ENCODE measurements at regions not wholly inside any gene's neighbourhood (a gene's known extent, or its start where the extent isn't known, plus 50 kb on each side); places are given as distances from the start of the nearest gene placed in this dataset.
A peak's percentile ranks its signal among the peaks of the same experiment; 100 is the strongest.

DNA sequence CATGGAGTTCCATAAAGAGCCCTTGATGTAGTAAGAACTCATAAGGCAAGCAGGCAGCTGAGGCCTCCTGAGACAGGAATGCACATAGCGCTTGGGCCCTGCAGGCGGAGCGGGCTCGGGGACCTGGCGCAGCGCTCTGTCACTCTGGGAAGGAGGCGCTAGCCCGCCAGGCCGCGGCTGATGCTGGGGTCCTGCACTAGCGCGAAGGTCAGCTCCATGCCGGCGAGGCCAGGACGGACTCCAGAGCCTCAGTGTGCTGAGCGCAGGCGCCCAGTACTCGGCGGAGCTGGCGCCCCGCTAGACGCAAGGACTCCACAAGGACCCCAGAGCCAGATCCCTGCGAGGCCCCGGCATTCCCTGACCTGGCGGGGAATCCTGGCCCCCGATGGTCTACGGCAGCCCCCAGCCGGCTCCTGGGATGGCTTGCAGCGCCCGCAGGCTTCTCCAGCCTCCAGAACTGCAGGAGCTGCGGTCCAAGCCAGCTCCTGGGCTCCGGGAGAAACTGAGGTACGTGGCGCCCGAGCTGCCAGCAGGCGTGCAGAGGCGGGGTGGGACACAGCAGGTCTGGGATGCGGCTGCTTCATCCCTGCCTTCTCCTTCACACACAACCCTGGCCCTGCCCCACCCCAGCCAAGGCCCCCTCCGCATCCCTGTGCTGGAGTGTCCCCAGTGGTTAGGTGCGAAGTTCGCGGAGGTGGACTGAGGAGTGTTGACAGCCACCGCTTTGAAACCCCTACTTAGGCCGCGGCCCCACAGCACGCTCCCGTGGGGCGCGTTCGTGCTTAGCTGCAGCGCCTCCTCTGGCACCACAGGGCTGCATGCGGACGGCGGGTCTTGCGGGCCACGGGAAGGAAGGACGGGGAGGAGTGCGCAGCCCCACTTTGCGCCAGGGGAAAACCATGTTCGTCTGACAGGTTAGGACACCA lies 761.5 kb upstream of the POM121L12 start:
- DNase-seq, result peak; percentile 21 to 65 (median 28)
- ChIA-PET CTCF (no interaction called here), POLR2A (no interaction called here)
- H3K36me3 ChIP-seq (ENCODE audit: control insufficient read depth in 4 of 4, insufficient read depth in 4 of 4, low read length in 3 of 4), result no peaks in the 10 kb centered on the region
- 73% methylated on average over 55 of the region's 60 CpGs for WGBS (ENCODE audit: insufficient coverage)
- H3K9me3 ChIP-seq (ENCODE audit: control extremely low read depth in 1 of 5, control insufficient read depth in 4 of 5, insufficient read depth in 2 of 5, low read depth in 1 of 5, low read length in 4 of 5), result peaks cover 0 to 2% (median 0%) of the 10 kb centered on the region in 5 experiments
- H3K4me1 ChIP-seq (ENCODE audit: control extremely low read depth in 1 of 4, control insufficient read depth in 4 of 4, insufficient read depth in 4 of 4, low read length in 3 of 4), result no peaks in the 10 kb centered on the region
- H3K27me3 ChIP-seq (replicated peaks in 2 of 5; ENCODE audit: control insufficient read depth in 4 of 5, insufficient read depth in 5 of 5, low read length in 4 of 5), result no peaks in the 10 kb centered on the region
- H3K4me3 ChIP-seq (ENCODE audit: control insufficient read depth in 1 of 7, extremely low read depth in 1 of 7, insufficient read depth in 4 of 7, low read depth in 2 of 7, low read length in 6 of 7), result peak overlapping the region in 1 of 7 experiments; percentile 48
- no peak overlapping the region for H3K27ac ChIP-seq (ENCODE audit: insufficient read depth in 1 of 2, low read depth in 1 of 2, low read length in 2 of 2, poor library complexity in 1 of 2, severe bottlenecking in 2 of 2)

DNA sequence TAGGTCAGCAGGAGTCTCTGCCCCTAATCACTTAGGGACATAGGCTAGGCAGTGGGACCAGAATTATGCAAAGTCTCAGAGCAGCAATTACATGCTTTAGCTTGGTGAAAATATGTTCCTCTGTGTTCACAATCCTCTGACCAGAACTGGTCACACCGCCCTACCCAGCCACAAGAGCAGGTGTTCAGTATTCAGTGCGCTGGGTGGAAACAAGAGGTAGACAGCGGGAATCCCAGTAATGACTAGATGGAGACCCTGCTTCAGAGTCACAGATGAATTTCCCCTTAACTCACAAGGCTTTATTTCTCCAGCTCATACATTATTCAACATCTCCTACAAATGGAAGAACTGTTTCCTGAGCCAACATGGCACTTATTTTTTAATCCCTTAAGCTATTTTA lies 763.7 kb upstream of the POM121L12 start:
- no peaks in the 10 kb centered on the region for H3K27me3 ChIP-seq (replicated peaks in 2 of 5; ENCODE audit: control insufficient read depth in 4 of 5, insufficient read depth in 5 of 5, low read length in 4 of 5)
- POLR2A ChIA-PET, result no interaction called here

DNA sequence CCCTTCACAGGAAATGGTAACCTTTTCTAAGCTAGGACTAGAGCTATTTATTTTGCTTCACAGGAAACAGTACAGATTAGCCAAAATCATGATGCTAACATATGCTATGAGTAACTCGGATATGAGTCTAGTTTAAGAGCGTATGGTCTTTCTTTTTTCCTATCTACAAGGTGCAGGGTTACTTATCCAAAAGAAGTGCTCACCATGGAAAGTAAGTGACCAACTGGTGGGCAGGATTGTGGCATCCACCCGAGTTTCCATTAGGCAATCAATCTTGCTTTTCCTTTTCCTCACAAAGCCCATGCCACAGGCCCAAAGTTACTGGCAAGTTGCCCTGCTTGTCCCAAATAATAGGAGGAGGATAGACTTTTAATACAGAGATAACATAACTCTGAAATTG lies 765.1 kb upstream of the POM121L12 start:
- Histone ChIP-seq H3K4me1 (ENCODE audit: control extremely low read depth in 1 of 4, control insufficient read depth in 4 of 4, insufficient read depth in 4 of 4, low read length in 3 of 4) (no peaks in the 10 kb centered on the region), H3K27me3 (replicated peaks in 2 of 5; ENCODE audit: control insufficient read depth in 4 of 5, insufficient read depth in 5 of 5, low read length in 4 of 5) (no peaks in the 10 kb centered on the region), H3K4me3 (ENCODE audit: control insufficient read depth in 1 of 7, extremely low read depth in 1 of 7, insufficient read depth in 4 of 7, low read depth in 2 of 7, low read length in 6 of 7) (no peak overlapping the region), H3K9me3 (ENCODE audit: control extremely low read depth in 1 of 5, control insufficient read depth in 4 of 5, insufficient read depth in 2 of 5, low read depth in 1 of 5, low read length in 4 of 5) (no peaks in the 10 kb centered on the region), H3K36me3 (ENCODE audit: control insufficient read depth in 4 of 4, insufficient read depth in 4 of 4, low read length in 3 of 4) (no peaks in the 10 kb centered on the region), H3K27ac (ENCODE audit: insufficient read depth in 1 of 2, low read depth in 1 of 2, low read length in 2 of 2, poor library complexity in 1 of 2, severe bottlenecking in 2 of 2) (no peak overlapping the region)
- ChIA-PET POLR2A (no interaction called here), CTCF (no interaction called here)
- no peak for DNase-seq
- WGBS (ENCODE audit: insufficient coverage), result 75% methylated on average over 3 of the region's 3 CpGs

More for the DNA sequence above, 763.7 kb upstream of the POM121L12 start:
- no peak for DNase-seq
- WGBS (ENCODE audit: insufficient coverage), result 85% methylated on average over 3 of the region's 3 CpGs
- CTCF ChIA-PET, result no interaction called here
- no peaks in the 10 kb centered on the region for H3K36me3 ChIP-seq (ENCODE audit: control insufficient read depth in 4 of 4, insufficient read depth in 4 of 4, low read length in 3 of 4)
- H3K4me1 ChIP-seq (ENCODE audit: control extremely low read depth in 1 of 4, control insufficient read depth in 4 of 4, insufficient read depth in 4 of 4, low read length in 3 of 4), result no peaks in the 10 kb centered on the region
- H3K4me3 ChIP-seq (ENCODE audit: control insufficient read depth in 1 of 7, extremely low read depth in 1 of 7, insufficient read depth in 4 of 7, low read depth in 2 of 7, low read length in 6 of 7), result no peak overlapping the region
- no peak overlapping the region for H3K27ac ChIP-seq (ENCODE audit: insufficient read depth in 1 of 2, low read depth in 1 of 2, low read length in 2 of 2, poor library complexity in 1 of 2, severe bottlenecking in 2 of 2)
- no peaks in the 10 kb centered on the region for H3K9me3 ChIP-seq (ENCODE audit: control extremely low read depth in 1 of 5, control insufficient read depth in 4 of 5, insufficient read depth in 2 of 5, low read depth in 1 of 5, low read length in 4 of 5)

GRCh38 chr7:52269669-52270068 lies 765.8 kb upstream of the POM121L12 start:
- WGBS (ENCODE audit: insufficient coverage), result 100% methylated on average over 1 of the region's 2 CpGs
- ChIA-PET POLR2A (interaction anchor here (0.8 kb wide), 1 partner anchor 302 kb away, joined by 3 read pairs; no protein-coding TSS in a partner anchor), CTCF (no interaction called here)
- no peak overlapping the region for H3K4me3 ChIP-seq (ENCODE audit: control insufficient read depth in 1 of 7, extremely low read depth in 1 of 7, insufficient read depth in 4 of 7, low read depth in 2 of 7, low read length in 6 of 7)
- H3K27me3 ChIP-seq (replicated peaks in 2 of 5; ENCODE audit: control insufficient read depth in 4 of 5, insufficient read depth in 5 of 5, low read length in 4 of 5), result no peaks in the 10 kb centered on the region
- H3K27ac ChIP-seq (ENCODE audit: insufficient read depth in 1 of 2, low read depth in 1 of 2, low read length in 2 of 2, poor library complexity in 1 of 2, severe bottlenecking in 2 of 2), result no peak overlapping the region
- H3K36me3 ChIP-seq (ENCODE audit: control insufficient read depth in 4 of 4, insufficient read depth in 4 of 4, low read length in 3 of 4), result no peaks in the 10 kb centered on the region
- DNase-seq, result no peak
- H3K4me1 ChIP-seq (ENCODE audit: control extremely low read depth in 1 of 4, control insufficient read depth in 4 of 4, insufficient read depth in 4 of 4, low read length in 3 of 4), result no peaks in the 10 kb centered on the region
- H3K9me3 ChIP-seq (ENCODE audit: control extremely low read depth in 1 of 5, control insufficient read depth in 4 of 5, insufficient read depth in 2 of 5, low read depth in 1 of 5, low read length in 4 of 5), result no peaks in the 10 kb centered on the region

DNA sequence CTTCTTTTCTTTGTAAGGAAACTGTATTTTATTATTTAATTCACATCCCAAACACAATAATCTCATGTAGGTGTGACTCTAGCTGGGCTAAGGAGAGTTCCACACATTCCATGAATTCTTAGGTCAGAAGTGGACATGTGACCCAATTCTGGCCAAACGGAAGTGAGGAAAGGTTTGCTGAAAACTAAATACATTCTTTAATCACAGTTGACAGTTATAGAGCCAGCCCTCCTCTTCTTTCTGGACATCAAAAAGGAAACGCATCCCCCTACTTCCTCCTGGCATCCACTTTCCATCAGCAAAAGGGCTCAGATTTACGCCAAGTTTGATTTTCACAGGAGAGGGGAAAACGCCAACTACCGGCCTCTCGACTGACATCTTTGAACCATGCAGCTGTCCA lies 774.4 kb upstream of the POM121L12 start:
- POLR2A ChIA-PET, result no interaction called here
- DNase-seq, result no peak
- WGBS (ENCODE audit: insufficient coverage), result 87% methylated on average over 3 of the region's 6 CpGs
- H3K36me3 ChIP-seq (ENCODE audit: control insufficient read depth in 4 of 4, insufficient read depth in 4 of 4, low read length in 3 of 4), result no peaks in the 10 kb centered on the region
- no peak overlapping the region for H3K27ac ChIP-seq (ENCODE audit: insufficient read depth in 1 of 2, low read depth in 1 of 2, low read length in 2 of 2, poor library complexity in 1 of 2, severe bottlenecking in 2 of 2)
- no peak overlapping the region for H3K4me3 ChIP-seq (ENCODE audit: control insufficient read depth in 1 of 7, extremely low read depth in 1 of 7, insufficient read depth in 4 of 7, low read depth in 2 of 7, low read length in 6 of 7)
- H3K4me1 ChIP-seq (ENCODE audit: control extremely low read depth in 1 of 4, control insufficient read depth in 4 of 4, insufficient read depth in 4 of 4, low read length in 3 of 4), result no peaks in the 10 kb centered on the region
- CTCF ChIA-PET, result no interaction called here
- H3K27me3 ChIP-seq (replicated peaks in 2 of 5; ENCODE audit: control insufficient read depth in 4 of 5, insufficient read depth in 5 of 5, low read length in 4 of 5), result no peaks in the 10 kb centered on the region
- H3K9me3 ChIP-seq (ENCODE audit: control extremely low read depth in 1 of 5, control insufficient read depth in 4 of 5, insufficient read depth in 2 of 5, low read depth in 1 of 5, low read length in 4 of 5), result no peaks in the 10 kb centered on the region

- ChIA-PET POLR2A (no interaction called here), CTCF (no interaction called here)
- no peaks in the 10 kb centered on the region for H3K36me3 ChIP-seq (ENCODE audit: control insufficient read depth in 4 of 4, insufficient read depth in 4 of 4, low read length in 3 of 4)
- H3K9me3 ChIP-seq (ENCODE audit: control extremely low read depth in 1 of 5, control insufficient read depth in 4 of 5, insufficient read depth in 2 of 5, low read depth in 1 of 5, low read length in 4 of 5), result no peaks in the 10 kb centered on the region
- H3K4me1 ChIP-seq (ENCODE audit: control extremely low read depth in 1 of 4, control insufficient read depth in 4 of 4, insufficient read depth in 4 of 4, low read length in 3 of 4), result no peaks in the 10 kb centered on the region
- H3K4me3 ChIP-seq (ENCODE audit: control insufficient read depth in 1 of 7, extremely low read depth in 1 of 7, insufficient read depth in 4 of 7, low read depth in 2 of 7, low read length in 6 of 7), result no peak overlapping the region
- no peak overlapping the region for H3K27ac ChIP-seq (ENCODE audit: insufficient read depth in 1 of 2, low read depth in 1 of 2, low read length in 2 of 2, poor library complexity in 1 of 2, severe bottlenecking in 2 of 2)
- no peaks in the 10 kb centered on the region for H3K27me3 ChIP-seq (replicated peaks in 2 of 5; ENCODE audit: control insufficient read depth in 4 of 5, insufficient read depth in 5 of 5, low read length in 4 of 5)
- peak in 1 of 3 donors; percentile 1 for DNase-seq
- whole genome bisulfite sequencing (ENCODE audit: insufficient coverage), result 84% methylated on average over 6 of the region's 6 CpGs
These were observed 775.3 kb upstream of the POM121L12 start for GRCh38 chr7:52260046-52260665.

- Histone ChIP-seq H3K4me3 (ENCODE audit: control insufficient read depth in 1 of 7, extremely low read depth in 1 of 7, insufficient read depth in 4 of 7, low read depth in 2 of 7, low read length in 6 of 7) (no peak overlapping the region), H3K36me3 (ENCODE audit: control insufficient read depth in 4 of 4, insufficient read depth in 4 of 4, low read length in 3 of 4) (no peaks in the 10 kb centered on the region), H3K27ac (ENCODE audit: insufficient read depth in 1 of 2, low read depth in 1 of 2, low read length in 2 of 2, poor library complexity in 1 of 2, severe bottlenecking in 2 of 2) (no peak overlapping the region), H3K9me3 (ENCODE audit: control extremely low read depth in 1 of 5, control insufficient read depth in 4 of 5, insufficient read depth in 2 of 5, low read depth in 1 of 5, low read length in 4 of 5) (no peaks in the 10 kb centered on the region), H3K27me3 (replicated peaks in 2 of 5; ENCODE audit: control insufficient read depth in 4 of 5, insufficient read depth in 5 of 5, low read length in 4 of 5) (no peaks in the 10 kb centered on the region), H3K4me1 (ENCODE audit: control extremely low read depth in 1 of 4, control insufficient read depth in 4 of 4, insufficient read depth in 4 of 4, low read length in 3 of 4) (no peaks in the 10 kb centered on the region)
- WGBS (ENCODE audit: insufficient coverage), result 100% methylated on average over 2 of the region's 2 CpGs
- ChIA-PET CTCF (no interaction called here), POLR2A (no interaction called here)
- DNase-seq, result no peak
These were observed 777.5 kb upstream of the POM121L12 start for GRCh38 chr7:52257890-52258289.
